ENCODE measurements at regions not wholly inside any gene's neighbourhood (a gene's known extent, or its start where the extent isn't known, plus 50 kb on each side); places are given as distances from the start of the nearest gene placed in this dataset.

- TF ChIP-seq CTCF (IDR thresholded peaks at IDR 0.05; ENCODE audit: control insufficient read depth, insufficient read depth, low read depth, low read length, missing control alignments): no peak
- no peak for DNase-seq (ENCODE audit: low read depth)
- no peak overlapping the region for H3K4me3 ChIP-seq (ENCODE audit: control insufficient read depth, low read depth, low read length)
These were observed 97.0 kb upstream of the RFX8 start for GRCh38 chr2:101571951-101572350.

- TF ChIP-seq CTCF (IDR thresholded peaks at IDR 0.05; ENCODE audit: control insufficient read depth, insufficient read depth, low read depth, low read length, missing control alignments): no peak
- DNase-seq (ENCODE audit: low read depth): no peak
- H3K4me3 ChIP-seq (ENCODE audit: control insufficient read depth, low read depth, low read length): no peak overlapping the region
These were observed 95.1 kb upstream of the RFX8 start for GRCh38 chr2:101569886-101570520.

- no peak for TF ChIP-seq CTCF (IDR thresholded peaks at IDR 0.05; ENCODE audit: control insufficient read depth, insufficient read depth, low read depth, low read length, missing control alignments)
- DNase-seq (ENCODE audit: low read depth): no peak
- H3K4me3 ChIP-seq (ENCODE audit: control insufficient read depth, low read depth, low read length): no peak overlapping the region
These were observed 94.1 kb upstream of the RFX8 start for GRCh38 chr2:101568969-101569368.

- H3K4me3 ChIP-seq (ENCODE audit: control insufficient read depth, low read depth, low read length): no peak overlapping the region
- TF ChIP-seq CTCF (IDR thresholded peaks at IDR 0.05; ENCODE audit: control insufficient read depth, insufficient read depth, low read depth, low read length, missing control alignments): no peak
- DNase-seq (ENCODE audit: low read depth): no peak
These were observed 91.8 kb upstream of the RFX8 start for GRCh38 chr2:101566632-101567228.

GRCh38 chr2:101563849-101564248, 88.9 kb upstream of the RFX8 start:
- H3K4me3 ChIP-seq (ENCODE audit: control insufficient read depth, low read depth, low read length): no peak overlapping the region
- DNase-seq (ENCODE audit: low read depth): no peak
- no peak for TF ChIP-seq CTCF (IDR thresholded peaks at IDR 0.05; ENCODE audit: control insufficient read depth, insufficient read depth, low read depth, low read length, missing control alignments)

GRCh38 chr2:101560780-101561315, 85.9 kb upstream of the RFX8 start:
- no peak for DNase-seq (ENCODE audit: low read depth)

More at GRCh38 chr2:101560780-101561315, 85.9 kb upstream of the RFX8 start:
- H3K4me3 ChIP-seq (ENCODE audit: control insufficient read depth, low read depth, low read length): no peak overlapping the region
- no peak for TF ChIP-seq CTCF (IDR thresholded peaks at IDR 0.05; ENCODE audit: control insufficient read depth, insufficient read depth, low read depth, low read length, missing control alignments)
